22Rv1 (cell line): ENCODE measurements at regions not wholly inside any gene's neighbourhood (a gene's known extent, or its start where the extent isn't known, plus 50 kb on each side); places are given as distances from the start of the nearest gene placed in this dataset.

Source experiments
- CTCF ChIP-seq: fragments of 450-650 bp; IDR thresholded peaks from 2 replicates; pipeline ENCODE4 v1.5.1; 2017; ENCODE audit warnings: mild to moderate bottlenecking
- ZFX ChIP-seq: fragments of 450-650 bp; IDR thresholded peaks from 2 replicates; pipeline ENCODE4 v1.6.1; 2017; ENCODE audit warnings: antibody characterized with exemption, borderline replicate concordance

GRCh38 chr6:3970097-3970496, 108.8 kb downstream of the FAM217A start:
- no peak for TF ChIP-seq CTCF
- no peak for TF ChIP-seq ZFX
